Esophagus muscularis mucosa (tissue), 4 donors: ENCODE measurements at regions not wholly inside any gene's neighbourhood (a gene's known extent, or its start where the extent isn't known, plus 50 kb on each side); places are given as distances from the start of the nearest gene placed in this dataset.

Source experiments
- EP300 ChIP-seq: sonication (generic); formaldehyde crosslinking; IDR thresholded peaks from one replicate; pipeline ENCODE4 v1.6.1; 2017; ENCODE audit warnings: antibody characterized with exemption
- POLR2A ChIP-seq: fragments of 450-650 bp; IDR thresholded peaks from one replicate; pipeline ENCODE4 v1.6.1; 2017; ENCODE audit warnings: antibody characterized with exemption, moderate library complexity, mild to moderate bottlenecking, low read depth
- TF ChIP-seq, protein P1 (sequence below), 3 experiments: fragments of 200-600 bp in 2 of 3; fragments of 450-650 bp in 1 of 3; sonication (generic) in 2 of 3; IDR thresholded peaks; one replicate each; pipeline ENCODE4 v1.5.1; 2017 to 2019; ENCODE audit warnings: antibody characterized with exemption in 3 of 3, mild to moderate bottlenecking in 2 of 3, moderate library complexity in 1 of 3

DNA sequence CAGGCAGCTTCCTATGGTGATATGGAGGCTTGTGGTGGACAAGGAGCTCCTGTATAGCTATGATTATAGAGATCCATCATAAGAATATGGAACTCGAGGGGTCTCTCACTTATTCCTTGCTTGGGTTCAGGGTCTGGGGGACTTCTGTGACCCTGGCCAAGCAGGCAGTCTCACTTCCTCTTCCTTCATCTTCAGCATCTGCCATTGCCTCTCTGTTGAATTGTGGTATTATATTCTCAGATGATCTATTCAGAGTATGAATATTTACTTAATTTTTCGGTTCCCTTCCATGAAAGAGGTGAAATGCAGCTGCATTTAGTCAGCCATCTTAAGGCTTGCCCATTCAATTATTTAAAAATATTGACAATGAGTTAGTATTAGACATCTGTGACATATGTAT is 292.9 kb downstream of the SPIN4 start:
- TF ChIP-seq, protein P1, sequence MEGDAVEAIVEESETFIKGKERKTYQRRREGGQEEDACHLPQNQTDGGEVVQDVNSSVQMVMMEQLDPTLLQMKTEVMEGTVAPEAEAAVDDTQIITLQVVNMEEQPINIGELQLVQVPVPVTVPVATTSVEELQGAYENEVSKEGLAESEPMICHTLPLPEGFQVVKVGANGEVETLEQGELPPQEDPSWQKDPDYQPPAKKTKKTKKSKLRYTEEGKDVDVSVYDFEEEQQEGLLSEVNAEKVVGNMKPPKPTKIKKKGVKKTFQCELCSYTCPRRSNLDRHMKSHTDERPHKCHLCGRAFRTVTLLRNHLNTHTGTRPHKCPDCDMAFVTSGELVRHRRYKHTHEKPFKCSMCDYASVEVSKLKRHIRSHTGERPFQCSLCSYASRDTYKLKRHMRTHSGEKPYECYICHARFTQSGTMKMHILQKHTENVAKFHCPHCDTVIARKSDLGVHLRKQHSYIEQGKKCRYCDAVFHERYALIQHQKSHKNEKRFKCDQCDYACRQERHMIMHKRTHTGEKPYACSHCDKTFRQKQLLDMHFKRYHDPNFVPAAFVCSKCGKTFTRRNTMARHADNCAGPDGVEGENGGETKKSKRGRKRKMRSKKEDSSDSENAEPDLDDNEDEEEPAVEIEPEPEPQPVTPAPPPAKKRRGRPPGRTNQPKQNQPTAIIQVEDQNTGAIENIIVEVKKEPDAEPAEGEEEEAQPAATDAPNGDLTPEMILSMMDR (IDR thresholded peaks at IDR 0.05) = no peak
- TF ChIP-seq EP300 (no peak), POLR2A (no peak)
